Left lobe of liver (tissue), 2 donors: ENCODE measurements at regions not wholly inside any gene's neighbourhood (a gene's known extent, or its start where the extent isn't known, plus 50 kb on each side); places are given as distances from the start of the nearest gene placed in this dataset.

ENCODE experiments used
- ATAC-seq: fragments of 200-7000 bp; cut with Tn5 transposase; one replicate; pipeline ENCODE4 v1.9.1; 2020; ENCODE audit warnings: mild to moderate bottlenecking, moderate library complexity
- DNase-seq: peaks from one replicate; pipeline ENCODE4 v3.0.0-alpha.2; 2020; ENCODE audit warnings: low spot score
- donor health status: DM: no; HTN: no; CAD: no; lungs with moderate emphysema.
- donor health status: DM: no; HTN: yes; CAD: no.

- ATAC-seq (no peak), DNase-seq (no peak)
Observed at GRCh38 chr12:17695495-17695894, 394.5 kb downstream of the RERGL start.

DNA sequence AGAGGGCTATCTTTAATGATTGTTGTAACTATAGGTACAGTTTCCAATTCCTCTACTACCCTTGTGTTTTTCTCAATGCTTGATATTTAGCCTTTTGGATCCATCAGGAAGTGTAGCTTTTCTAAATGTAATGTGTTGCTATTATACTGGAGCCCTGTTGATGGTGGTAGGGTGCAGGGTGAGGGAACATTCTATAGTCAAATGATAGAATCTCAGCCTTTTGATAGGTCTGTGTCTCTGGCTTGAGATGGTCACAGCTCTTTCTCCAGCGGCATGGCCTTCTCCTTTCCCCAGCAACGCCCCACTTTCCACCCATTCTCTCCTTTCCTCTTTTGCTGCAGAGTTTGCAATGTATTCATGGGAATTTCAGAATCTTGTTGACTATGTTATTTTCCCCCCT lies 398.6 kb downstream of the RERGL start:
- ATAC-seq (no peak), DNase-seq (no peak)

DNA sequence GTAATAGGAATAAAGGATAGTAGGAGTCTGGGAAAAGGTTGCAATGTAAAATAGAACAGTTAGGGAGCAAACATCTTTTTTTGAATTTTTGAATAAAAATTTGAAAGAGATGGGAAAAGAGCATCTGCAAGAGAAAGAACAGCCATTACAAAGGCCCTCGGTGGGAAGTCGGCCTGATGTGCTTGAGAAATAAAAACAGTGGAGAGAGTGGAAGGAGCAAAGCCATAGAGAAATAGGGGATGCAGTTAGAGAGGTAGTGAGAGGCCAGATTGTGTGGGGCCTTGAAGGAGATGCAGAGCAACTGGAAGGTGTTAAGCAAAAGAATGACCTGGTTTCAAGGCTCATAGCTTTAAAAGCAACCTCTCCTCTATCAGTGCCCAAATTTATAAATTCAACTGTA lies 409.8 kb downstream of the RERGL start:
- no peak for DNase-seq
- no peak for ATAC-seq

DNA sequence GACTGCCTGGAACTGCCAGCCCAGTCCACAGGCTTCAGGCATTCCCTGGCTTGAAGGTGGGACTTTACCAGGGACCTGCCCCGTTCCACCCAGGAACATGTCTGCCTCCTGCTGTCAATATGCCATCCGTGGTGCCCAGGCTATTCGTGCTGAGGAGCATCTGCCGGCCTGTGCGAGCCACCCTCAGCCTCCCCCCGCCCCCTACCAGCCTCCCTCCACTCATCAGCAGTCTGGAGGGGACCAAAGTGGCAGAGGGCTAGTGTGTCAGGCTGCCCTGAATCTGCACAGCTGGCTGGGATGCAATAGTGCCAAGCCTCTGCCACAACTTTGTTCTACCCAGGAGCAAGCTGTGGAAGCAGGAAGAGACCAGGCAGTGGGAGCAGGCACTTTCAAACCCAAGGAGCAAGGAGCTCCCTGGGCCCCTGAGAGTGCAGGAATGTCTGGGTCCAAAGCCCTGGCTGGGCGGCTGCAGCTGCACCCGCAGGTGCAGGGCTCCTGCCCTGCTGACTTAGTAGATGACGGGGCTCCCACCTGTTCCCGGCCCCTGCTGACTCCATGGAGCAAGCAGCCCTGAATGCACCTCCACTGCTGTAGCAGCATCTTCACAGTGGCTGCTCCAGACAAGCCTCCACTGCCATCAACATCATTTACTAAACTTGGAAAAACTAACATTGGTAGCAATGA lies 423.2 kb downstream of the RERGL start:
- no peak for DNase-seq
- no peak for ATAC-seq

GRCh38 chr12:17665839-17666238 lies 424.2 kb downstream of the RERGL start:
- DNase-seq: no peak

GRCh38 chr12:17661250-17661649 lies 428.7 kb downstream of the RERGL start:
- no peak for DNase-seq
- no peak for ATAC-seq

More at GRCh38 chr12:17665839-17666238, 424.2 kb downstream of the RERGL start:
- ATAC-seq: no peak

GRCh38 chr12:17652436-17652835 lies 437.6 kb downstream of the RERGL start:
- ATAC-seq: no peak

GRCh38 chr12:17642340-17642650 lies 447.7 kb downstream of the RERGL start:
- ATAC-seq (no peak), DNase-seq (no peak)

More at GRCh38 chr12:17652436-17652835, 437.6 kb downstream of the RERGL start:
- DNase-seq: no peak

DNA sequence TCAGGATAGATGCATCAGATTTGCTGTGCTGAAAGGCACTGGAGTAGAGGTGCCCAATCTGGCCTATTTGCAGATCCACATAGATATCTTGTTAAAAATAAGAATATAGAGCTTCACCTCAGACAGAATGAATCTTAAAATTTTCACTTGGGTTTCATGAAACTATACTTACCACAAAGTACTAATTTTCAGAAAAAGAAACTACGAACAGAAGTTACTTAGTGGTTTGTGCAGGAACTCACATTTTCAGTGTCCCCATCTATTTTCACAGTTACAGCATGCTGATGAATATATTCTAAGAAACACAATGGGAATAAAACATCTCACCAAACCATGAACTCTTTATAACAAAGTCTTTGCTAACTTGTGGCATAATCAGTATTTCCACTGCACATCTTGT lies 449.4 kb downstream of the RERGL start:
- ATAC-seq (no peak), DNase-seq (no peak)

- no peak for ATAC-seq
- DNase-seq: no peak
Observed at GRCh38 chr12:17618831-17619230, 471.2 kb downstream of the RERGL start.

DNA sequence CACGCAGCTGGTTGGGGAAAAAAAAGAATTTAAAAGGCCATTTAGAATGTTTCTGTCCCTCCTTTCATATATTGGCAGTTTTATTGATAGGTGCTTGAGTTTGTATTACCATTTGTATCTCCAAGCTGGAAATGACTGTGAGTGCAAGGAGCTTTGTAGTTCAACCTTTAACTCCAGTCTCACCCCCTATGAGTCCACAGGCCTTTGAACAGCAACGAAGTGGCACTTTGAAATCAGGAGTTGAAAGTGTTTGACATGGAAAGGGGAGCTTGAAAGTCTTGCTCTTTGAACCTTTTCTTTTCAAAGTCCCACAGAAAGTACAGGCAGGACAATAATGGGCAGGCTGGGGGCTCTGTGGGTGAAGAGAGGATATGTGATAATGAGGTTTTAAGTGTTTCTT lies 480.3 kb downstream of the RERGL start:
- DNase-seq: no peak

DNA sequence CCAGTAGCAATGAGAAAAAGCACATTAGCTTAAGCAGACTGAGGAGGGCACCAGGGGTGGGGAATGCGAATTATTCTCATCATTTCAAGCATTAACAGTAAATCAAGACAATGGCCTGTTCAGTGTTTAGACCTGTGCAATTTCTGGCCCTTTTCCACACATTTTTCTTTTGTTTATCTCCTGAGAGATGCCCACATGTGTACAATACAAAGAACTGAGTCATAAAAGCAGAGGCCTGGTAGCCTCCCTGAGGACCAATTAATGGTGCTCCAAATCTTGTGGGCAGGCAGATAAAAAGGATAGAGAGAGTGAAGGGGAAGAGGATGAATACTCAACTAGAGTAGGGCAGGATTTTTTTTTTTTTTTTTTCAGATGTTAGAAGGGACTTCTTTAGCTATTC lies 480.8 kb downstream of the RERGL start:
- ATAC-seq: no peak
- DNase-seq: no peak

More for the DNA sequence above, 480.3 kb downstream of the RERGL start:
- ATAC-seq: no peak

GRCh38 chr12:17595111-17595510 lies 494.9 kb downstream of the RERGL start:
- DNase-seq: no peak

DNA sequence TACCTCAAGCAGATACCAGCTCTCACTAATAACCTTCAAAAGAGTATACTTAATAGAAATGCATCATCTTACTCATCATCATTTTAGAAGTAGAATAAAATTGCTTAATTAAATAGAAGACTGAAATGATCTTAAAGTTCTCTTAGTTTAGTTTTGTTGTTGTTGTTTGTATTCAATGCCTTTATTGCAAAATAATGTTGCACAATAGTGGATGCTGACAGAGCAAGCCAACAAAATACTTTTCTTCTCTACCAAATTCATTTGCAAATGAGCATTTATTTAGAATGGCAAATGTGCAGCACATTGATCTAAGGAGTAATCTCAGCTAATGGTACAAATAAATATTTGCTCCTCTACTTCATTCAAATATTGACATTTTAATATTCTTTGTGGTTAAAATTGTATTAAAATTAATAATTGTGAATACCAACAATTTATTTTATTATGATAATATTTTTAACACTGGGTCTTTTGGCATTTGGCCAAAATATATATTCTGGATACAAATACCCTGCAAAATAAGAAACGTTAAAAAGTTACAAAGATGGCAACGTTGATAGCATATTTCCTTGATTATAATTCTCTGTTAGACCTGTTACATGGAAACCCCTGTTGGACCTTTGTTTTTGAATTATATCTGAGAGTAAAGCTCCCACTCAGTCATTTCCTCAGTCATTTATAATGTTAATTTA lies 496.1 kb downstream of the RERGL start:
- DNase-seq: no peak
- ATAC-seq: no peak

More at GRCh38 chr12:17595111-17595510, 494.9 kb downstream of the RERGL start:
- ATAC-seq: no peak

DNA sequence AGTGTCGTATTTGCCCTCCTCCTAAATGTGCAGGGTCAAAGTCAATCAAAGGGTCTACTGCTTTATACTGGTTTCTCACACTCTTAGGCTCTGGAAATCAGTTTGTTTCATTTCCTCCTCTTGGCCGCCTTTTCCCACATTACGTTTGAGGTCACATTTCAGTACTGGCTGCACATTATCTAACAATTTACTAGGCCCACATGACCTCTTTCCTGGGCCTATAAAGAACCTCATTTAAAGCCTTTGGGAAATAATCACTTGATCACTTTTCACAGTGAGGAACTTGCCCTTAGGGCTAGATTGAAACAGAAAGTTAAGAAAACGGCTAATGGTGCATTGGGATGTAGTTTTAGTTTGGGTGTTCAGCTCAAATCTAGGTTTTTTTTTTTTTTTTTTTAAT lies 497.5 kb downstream of the RERGL start:
- DNase-seq (no peak), ATAC-seq (no peak)

DNA sequence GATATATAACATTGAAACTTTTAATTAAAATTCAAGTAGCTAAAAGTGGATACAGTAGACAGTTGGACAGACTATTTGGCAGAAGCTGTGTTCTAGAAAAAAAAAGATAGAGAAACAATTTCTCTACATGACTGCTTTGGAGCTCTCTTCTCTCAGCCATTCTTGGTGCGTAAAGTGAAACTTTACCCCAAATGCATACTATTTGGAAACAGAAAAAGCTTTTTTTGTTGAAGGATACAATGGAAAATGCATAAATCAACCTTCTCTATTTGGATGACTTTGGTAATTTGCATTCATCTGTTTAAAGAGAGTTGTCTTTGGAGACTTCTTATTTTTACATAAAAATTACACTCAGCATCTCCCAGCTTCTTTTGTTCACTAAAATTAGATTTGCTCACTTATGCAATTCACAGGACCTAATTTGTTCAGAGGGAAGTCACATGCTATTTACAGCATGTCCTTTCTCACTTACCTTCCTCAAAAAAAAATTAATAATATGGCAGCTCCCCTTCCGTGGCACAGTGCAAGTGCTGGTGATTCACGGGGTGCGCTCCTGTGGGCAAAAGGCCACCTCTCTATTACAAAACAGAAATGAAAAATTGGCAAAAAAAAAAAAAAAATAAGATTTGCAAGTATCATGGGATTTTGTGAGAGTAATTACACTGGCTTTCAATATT lies 498.9 kb downstream of the RERGL start:
- ATAC-seq (no peak), DNase-seq (no peak)

GRCh38 chr12:17588968-17589367 lies 501.0 kb downstream of the RERGL start:
- no peak for DNase-seq
- peak; percentile 78 for ATAC-seq

- DNase-seq: no peak
- no peak for ATAC-seq
Observed at GRCh38 chr12:17579205-17580026, 510.6 kb downstream of the RERGL start.

DNA sequence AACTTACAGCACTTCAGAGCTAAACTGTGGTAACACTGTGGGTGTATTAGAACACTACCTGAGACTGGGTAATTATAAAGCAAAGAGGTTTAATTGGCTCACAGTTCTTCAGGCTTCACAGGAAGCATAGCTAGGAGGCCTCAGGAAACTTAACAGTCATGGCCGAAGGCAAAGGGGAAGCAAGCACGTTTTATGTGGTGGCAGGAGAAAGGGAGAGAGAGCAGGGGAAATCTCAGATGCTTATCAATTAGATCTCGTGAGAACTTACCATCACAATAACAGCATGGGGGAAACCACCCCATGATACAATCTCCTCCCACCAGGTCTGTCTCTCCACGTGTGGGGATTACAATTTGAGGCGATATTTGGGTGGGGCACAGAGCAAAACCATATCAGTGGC lies 512.6 kb downstream of the RERGL start:
- ATAC-seq (no peak), DNase-seq (no peak)

GRCh38 chr12:17572250-17572649 lies 517.7 kb downstream of the RERGL start:
- no peak for DNase-seq
- no peak for ATAC-seq

DNA sequence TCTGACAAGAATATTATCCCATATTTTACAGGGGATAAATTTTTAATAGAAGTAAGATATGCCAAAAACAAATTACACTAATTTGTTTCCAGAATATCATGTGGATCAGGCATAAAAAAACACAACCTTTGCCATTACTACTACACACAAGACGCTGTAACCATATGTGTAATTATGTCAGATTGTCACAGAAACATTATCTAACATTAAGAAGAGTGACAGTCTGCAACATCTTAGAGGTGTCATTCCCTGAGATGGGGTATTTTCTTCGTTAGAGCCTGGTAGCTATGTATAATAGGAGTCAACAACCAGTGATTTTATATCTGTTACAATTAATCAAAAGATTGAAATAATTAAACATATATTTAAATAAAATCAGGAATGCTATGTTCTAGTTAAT lies 518.9 kb downstream of the RERGL start:
- DNase-seq: no peak
- no peak for ATAC-seq
